Smooth muscle cell of the brain vasculature (primary cell): ENCODE measurements at regions not wholly inside any gene's neighbourhood (a gene's known extent, or its start where the extent isn't known, plus 50 kb on each side); places are given as distances from the start of the nearest gene placed in this dataset.

Experiments used
- DNase-seq: peaks from one replicate; pipeline ENCODE4 v3.0.0-alpha.2; 2012; ENCODE audit warnings: low read depth, low spot score

DNA sequence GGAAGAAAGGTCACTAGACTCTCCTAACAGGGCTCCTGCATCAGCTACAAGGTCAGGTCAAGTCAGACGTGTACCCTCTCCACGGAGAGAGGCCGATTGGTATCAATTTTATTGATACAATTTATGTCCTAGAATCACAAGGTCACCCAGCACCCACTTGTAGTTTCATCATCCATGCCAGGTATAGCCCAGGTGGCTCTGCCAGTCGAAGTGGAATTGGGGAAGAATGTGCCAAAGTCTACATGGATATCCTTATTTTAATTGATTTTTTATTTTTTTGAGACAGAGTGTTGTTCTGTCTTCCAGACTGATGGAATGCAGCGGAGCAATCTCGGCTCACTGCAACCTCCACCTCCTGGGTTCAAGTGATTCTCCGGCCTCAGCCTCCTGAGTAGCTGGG is 334.1 kb downstream of the SHANK2 start:
- DNase-seq = no peak

DNA sequence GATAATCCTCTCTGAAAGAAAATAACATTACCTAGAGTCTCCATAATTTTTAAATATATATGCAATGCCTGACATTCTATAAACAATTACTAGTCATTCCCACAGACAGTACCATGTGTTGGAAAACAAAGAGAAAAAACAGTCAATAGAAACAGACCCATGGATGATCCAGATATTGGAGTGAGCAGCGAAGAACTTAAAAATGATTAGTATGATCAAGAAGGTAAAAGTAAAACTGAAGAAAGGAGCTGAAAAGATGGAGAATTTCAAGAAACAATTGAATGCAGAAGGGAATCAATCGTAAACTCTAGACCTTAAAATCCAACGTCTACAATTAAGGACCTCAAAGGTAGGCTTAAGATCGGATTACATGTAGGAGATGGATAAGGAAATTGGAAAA is 330.6 kb downstream of the SHANK2 start:
- no peak for DNase-seq

DNA sequence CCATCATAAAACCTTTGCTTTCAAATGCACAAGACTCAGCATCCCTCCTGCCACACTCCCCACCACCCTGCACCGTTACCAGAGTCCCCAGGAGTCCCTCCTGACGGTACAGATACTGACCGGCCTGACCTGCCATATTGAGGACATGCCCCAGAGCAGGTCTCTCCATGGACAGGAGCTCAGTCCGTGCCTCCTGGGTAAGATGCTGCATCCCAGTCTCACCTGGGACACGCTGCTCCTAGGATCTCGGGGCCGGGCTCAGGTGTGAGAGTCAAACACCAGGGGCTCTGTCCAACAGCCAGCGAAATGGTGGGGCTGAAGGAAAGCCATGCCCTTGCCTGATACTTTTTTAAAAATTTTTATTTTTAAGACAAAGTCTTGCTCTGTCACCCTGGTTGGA is 328.3 kb downstream of the SHANK2 start:
- no peak for DNase-seq

DNA sequence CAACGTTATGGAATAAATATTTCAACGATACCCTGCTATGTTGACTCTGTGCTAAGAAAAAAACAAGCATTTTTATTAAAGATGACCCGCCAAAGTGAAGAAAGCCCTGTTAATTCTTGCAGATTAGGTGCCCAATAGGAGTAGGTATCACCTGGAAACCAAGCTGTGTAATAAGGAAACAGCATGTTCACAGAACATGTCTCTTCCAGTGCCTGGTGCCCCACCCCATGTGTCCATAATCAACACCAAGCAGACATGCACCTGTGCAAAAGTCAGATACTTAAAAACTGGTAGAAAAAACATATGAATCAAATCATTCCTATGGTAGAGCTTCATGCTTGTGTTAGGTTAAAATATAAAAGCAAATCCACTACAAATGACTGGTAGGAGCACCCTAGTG is 327.1 kb downstream of the SHANK2 start:
- no peak for DNase-seq

DNA sequence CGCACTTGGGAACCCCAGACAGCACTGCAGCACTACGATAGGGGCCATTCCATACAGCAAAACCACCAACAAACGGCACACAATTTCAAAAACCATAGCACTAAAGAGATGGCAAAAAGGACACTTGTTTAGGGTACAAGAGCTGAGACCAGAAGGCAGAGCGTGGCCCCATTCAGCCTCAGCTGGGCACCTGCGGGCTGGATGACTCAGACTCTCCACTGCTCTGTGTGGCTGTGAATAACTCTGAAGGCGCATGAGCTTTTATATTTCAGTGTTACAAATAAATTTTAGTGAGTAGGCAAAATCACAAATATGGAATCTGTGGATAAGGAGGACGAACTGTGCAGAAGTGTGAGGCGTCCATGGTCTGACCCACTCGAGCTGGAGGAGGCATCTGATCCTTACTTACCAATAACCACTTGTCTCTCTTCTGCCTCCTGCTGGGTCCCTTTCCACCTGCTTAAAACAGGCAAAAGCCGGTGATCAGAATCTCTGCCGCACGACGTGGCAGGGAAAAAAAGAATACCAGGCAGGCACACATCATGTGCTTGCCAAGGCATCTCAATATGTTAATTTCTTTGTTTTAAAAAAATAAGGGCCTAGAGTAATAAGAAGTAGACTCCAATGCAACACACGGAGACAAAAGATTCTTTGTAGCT is 325.7 kb downstream of the SHANK2 start:
- DNase-seq = no peak

DNA sequence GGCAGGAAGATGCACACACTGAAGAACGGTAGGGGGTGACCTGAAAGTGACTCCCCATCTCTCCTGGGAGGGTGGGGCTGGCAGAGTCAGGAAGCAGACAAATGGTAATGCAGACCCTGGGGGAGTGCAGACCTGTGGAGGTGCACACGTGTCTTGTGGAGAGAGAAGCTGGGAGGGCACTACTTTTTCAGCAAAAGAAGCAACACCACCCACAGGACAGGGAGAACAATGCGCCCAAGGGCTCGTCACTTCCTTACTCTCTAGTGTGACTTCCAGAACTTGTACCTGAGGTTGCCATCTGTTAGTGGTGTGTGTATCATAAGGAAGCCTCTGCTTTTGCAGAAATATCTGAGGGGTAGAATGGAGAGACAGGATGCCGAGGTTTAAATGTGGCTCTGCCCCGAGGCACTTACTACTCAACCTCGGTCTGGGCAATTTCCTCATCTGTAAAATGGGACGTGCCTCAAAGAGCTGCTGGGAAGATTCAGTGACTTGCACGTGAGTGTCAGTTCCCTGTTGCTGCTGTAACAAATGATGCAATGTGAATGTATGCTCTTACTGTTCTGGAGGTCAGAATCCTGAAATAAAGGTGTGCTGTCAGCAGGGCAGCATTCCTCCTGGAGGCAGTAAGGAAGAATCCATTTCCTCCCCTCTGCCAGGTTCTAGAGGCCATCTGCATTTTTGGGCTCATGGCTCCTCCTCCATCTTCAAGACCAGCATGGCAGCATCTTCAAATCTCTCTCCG is 323.4 kb downstream of the SHANK2 start:
- no peak for DNase-seq

DNA sequence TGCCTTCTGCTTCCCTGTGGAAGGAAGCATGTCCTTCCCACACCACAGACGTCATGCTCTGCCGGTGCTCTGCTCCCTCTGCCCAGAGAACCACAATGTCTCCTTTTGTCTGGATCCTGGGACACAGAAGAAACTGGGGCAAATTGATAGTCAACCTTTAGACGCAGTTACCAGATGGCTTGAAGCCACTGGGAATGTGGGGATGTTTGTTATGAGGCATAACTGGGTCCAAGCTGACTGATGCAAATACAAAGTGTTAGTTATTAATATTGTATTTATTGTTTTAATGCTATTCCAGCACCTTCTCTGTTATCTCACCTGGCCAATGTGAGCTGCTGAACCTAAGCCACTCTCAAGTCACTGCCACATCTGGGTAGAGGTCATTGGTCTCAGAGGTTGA is 322.2 kb downstream of the SHANK2 start:
- no peak for DNase-seq

DNA sequence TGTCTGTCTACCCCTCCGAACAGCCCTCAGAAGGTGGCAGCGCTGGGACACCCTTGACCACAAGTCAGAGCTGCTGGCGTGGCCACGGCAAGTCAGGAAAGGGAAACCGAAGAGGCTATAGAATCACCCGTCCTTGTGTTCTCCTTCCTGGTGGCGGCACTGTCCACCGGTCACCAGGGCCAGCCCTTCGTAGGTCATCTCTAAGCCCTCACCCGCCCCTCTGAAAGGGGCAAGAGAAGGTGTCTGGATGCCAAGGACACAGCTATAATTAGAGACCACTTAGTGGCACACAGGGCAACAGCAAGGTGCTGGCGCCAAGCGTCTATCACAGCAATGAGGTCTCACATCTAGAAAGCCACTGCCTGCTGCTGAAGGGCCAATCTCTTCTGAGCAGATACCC is 320.9 kb downstream of the SHANK2 start:
- DNase-seq = no peak

GRCh38 chr11:70933981-70934583 is 318.3 kb downstream of the SHANK2 start:
- no peak for DNase-seq

DNA sequence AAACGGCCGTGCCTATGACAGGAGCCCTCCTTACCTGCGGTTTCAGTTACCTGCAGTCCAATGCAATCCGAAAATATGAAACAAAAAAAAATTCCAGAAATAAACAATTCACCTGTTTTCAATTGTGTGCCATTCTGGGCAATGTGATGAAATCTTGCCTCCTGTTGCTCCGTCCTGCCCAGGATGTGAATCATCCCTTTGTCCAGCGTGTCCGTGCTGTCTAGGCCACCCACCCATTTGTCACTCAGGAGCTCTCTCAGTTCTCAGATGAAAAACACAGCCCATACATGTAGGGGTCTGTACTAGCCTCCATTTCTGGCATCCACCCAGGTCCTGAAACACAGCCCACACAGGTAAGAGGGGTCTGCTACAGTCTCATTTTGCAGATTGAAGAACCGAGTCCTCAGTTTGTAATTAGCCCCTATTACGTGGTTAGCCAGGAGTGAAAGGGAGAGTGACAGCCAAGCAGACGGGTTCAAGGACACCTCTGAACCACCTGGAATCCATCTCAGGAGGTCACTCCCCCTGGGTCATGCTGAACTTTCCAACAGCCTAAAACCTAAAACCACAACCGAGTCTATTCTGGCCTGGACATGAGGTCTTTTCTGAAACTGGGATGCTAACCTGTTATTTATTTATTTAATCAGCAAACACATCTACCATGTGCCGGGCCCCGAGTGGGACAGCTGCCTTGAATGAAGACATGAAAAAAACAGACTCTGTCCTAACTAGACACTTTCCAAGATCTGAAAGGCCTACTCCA is 317.2 kb downstream of the SHANK2 start:
- DNase-seq = no peak

- no peak for DNase-seq
Measured at GRCh38 chr11:70942593-70942992, 309.8 kb downstream of the SHANK2 start.

DNA sequence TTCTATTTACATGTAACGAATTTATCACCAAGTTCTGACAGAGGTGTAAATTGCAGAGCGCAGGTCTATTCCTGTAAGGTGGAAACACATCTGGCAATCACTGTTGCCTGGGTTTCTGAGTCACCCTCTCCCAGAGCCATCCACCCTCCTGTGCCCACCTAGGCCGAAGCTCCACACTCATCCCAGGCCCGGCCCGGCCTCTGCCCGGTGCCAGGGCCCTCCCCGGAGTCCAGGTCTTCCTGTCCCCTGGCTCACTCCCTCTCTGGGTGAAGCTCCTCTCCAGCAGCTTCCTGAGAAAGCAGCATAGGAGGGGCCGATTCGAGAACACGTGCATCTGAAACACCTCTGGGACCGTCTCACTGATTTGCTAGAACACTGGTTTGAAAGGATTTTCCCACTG is 308.2 kb downstream of the SHANK2 start:
- no peak for DNase-seq

DNA sequence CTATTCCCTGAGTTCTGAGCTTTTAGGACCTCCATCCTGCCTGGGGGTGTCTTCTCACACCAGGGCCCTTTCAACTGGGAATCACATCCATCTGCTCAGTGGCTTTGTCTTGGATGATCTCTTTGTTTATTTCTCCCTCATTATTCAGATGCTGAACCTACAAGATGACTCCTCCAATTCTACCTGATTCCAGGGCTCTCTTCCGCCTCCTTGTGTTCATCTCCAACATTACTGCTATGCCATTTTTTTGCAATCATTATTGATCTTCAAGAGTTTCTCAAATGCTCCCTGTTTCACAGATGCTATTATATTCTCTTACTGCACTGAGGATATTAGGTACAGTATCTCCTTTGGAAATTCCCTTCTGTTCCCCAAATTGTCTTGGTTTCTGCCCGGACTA is 307.7 kb downstream of the SHANK2 start:
- DNase-seq = no peak

DNA sequence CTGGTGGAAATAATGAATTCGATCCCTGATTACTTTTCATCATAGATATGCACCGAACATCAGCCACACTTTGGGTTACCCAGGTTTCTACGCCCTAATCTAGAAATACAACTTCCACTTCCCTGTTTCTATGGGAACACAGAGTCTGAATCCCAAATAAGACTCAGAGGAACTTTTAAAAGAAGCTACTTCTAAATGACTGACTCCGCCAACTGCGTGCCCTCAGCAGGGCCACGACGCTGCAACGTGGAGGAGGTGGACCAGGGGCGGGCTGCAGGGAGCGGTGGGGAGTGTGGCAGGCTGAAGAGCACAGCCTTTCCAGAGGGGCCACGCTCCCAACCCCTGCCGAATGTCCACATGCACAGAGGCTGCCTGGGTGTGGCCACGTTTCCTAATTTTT is 304.0 kb downstream of the SHANK2 start:
- no peak for DNase-seq

GRCh38 chr11:70948855-70949531 is 303.4 kb downstream of the SHANK2 start:
- DNase-seq = no peak

DNA sequence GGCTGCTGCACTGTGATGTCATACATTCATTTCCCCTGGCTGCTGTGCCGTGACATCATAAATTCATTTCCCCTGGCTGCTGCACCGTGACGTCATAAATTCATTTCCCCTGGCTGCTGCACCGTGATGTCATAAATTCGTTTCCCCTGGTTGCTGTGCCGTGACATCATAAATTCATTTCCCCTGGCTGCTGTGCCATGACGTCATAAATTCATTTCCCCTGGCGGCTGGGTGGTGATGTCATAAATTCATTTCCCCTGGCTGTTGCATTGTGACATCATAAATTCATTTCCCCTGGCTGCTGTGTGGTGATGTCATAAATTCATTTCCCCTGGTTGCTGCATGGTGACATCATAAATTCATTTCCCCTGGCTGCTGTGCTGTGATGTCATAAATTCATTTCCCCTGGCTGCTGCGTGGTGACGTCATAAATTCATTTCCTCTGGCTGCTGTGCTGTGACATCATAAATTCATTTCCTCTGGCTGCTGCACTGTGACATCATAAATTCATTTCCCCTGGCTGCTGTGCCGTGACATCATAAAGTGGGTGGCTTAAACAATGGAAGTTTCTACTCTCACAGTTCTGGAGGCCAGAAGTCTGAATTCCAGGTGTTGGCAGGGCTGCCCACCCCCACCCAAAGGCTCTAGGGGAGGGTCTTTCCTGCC is 301.1 kb downstream of the SHANK2 start:
- DNase-seq = no peak

DNA sequence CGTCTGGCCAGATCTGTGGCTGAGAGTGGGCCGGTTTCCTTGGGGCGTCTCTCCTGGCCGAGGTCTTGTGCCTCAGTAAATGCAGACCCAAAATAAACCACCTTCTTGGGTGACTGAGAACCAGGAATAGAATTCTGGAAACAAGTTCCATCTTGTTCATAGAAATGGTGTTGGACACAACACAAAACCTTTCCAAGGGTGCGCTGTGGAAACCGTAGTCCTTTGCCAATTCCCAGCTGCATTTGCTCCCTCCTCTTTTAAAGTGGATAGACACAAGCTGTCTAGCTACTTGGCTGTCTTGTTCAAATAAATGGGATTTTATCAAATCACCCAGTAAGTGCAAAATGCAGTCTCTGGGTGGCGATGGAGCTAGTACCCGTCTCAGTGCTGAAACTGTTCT is 300.2 kb downstream of the SHANK2 start:
- no peak for DNase-seq

DNA sequence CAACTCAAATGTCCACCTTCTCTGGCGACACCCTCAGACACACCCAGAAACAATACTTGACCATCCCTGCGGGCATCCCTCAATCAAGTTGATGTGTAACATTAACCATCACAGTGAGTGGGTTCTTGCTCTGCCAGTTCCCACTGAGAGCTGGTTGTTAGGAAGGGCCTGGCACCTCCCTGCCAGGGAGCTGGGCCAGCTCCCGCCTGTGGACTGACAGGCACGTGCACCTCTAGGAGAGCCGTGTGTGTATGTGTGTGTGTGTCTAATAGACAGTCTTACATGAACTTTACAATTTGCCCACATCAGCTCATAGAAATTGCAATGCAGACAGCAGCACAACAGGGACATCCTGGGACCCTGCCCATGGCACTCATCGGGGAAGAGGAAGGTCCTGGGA is 298.7 kb downstream of the SHANK2 start:
- no peak for DNase-seq

DNA sequence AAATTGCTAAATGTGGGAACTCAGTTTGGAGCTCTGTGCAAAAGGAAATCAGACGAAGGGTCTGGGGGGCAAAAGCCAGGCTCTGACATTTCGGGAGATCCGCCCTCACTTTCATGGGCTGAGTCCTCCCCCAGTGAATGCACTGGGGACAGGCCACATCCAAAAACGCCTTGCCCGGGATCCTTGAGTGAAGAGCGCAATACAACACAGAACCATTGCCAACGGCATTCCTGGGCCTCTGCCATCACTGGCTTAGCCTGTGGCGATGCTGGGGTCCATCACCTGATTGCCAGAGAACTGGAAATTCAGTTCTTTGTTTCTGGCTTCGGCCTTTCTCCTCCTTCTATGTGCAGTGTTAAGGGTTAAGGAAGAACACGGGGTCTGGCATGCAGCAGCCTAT is 297.9 kb downstream of the SHANK2 start:
- DNase-seq = no peak
